BLaER1 treated with 17β-estradiol and CSF1 and Interleukin-3, amounts not matched to agents 10 nM and 100 nM (cell line): ENCODE measurements at regions not wholly inside any gene's neighbourhood (a gene's known extent, or its start where the extent isn't known, plus 50 kb on each side); places are given as distances from the start of the nearest gene placed in this dataset.

Source experiments
- H3K27ac ChIP-seq, 11 experiments: shearing (Covaris generic); formaldehyde crosslinking; 2 replicates each; pipeline ENCODE4 v1.8.1; 2022
- H3K27me3 ChIP-seq, 11 experiments: shearing (Covaris generic); formaldehyde crosslinking; 2 replicates each; pipeline ENCODE4 v1.8.1; 2022
- H3K36me3 ChIP-seq, 11 experiments: shearing (Covaris generic); formaldehyde crosslinking; 2 replicates each; pipeline ENCODE4 v1.8.1; 2022
- H3K4me1 ChIP-seq, 10 experiments: shearing (Covaris generic); formaldehyde crosslinking; 2 replicates each; pipeline ENCODE4 v1.8.1; 2022
- H3K4me2 ChIP-seq, 11 experiments: shearing (Covaris generic); formaldehyde crosslinking; 2 replicates each; pipeline ENCODE4 v1.8.1; 2022
- H3K4me3 ChIP-seq, 10 experiments: shearing (Covaris generic); formaldehyde crosslinking; 2 replicates each; pipeline ENCODE4 v1.8.1; 2022
- H3K9ac ChIP-seq, 11 experiments: shearing (Covaris generic); formaldehyde crosslinking; 2 replicates each; pipeline ENCODE4 v1.8.1; 2022
- H3K9me3 ChIP-seq, 11 experiments: shearing (Covaris generic); formaldehyde crosslinking; replicated peaks in 1 of 11; 2 replicates each; pipeline ENCODE4 v1.8.1; 2022
- H4K20me1 ChIP-seq, 11 experiments: shearing (Covaris generic); formaldehyde crosslinking; 2 replicates each; pipeline ENCODE4 v1.8.1; 2022
- Cebpa-rat ChIP-seq, 11 experiments: shearing (Covaris generic); IDR thresholded peaks; 2 replicates each; pipeline ENCODE4 v1.8.1; 2022

- TF ChIP-seq Cebpa-rat (IDR thresholded peaks at IDR 0.05) = no peak
- Histone ChIP-seq H3K4me3 (no peak overlapping the region), H3K9ac (no peak overlapping the region), H3K27ac (no peak overlapping the region), H3K36me3 (no peaks in the 10 kb centered on the region), H3K9me3 (no peaks in the 10 kb centered on the region), H3K4me2 (no peak overlapping the region), H3K4me1 (no peaks in the 10 kb centered on the region), H4K20me1 (no peaks in the 10 kb centered on the region), H3K27me3 (no peaks in the 10 kb centered on the region)
These were observed 69.2 kb downstream of the INHBA start for GRCh38 chr7:41633690-41634089.

DNA sequence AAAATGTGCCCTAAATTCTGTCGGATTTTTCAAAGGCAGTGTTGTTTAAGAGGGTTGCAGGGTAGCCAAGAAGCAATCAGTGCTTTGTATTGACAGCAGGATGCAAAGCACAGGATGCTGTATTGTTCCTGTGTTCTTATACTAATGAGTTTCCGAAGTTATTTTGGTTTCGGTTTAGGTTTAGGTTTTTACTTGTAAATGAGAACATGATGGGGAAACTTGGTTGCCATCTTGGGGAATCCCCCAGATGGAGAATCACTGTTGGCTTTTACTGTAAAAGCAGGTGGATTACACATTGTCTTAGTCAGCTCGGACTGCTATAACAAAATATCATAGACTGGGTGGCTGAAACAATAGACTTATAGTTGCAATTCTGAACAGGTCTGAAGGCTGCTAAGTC, 72.1 kb downstream of the INHBA start:
- no peaks in the 10 kb centered on the region for H3K9me3 ChIP-seq
- H3K9ac ChIP-seq = no peak overlapping the region
- H3K4me1 ChIP-seq = no peaks in the 10 kb centered on the region
- no peak overlapping the region for H3K4me3 ChIP-seq
- no peaks in the 10 kb centered on the region for H4K20me1 ChIP-seq
- no peak overlapping the region for H3K4me2 ChIP-seq
- no peak for TF ChIP-seq Cebpa-rat (IDR thresholded peaks at IDR 0.05)
- H3K27ac ChIP-seq = no peak overlapping the region
- H3K36me3 ChIP-seq = no peaks in the 10 kb centered on the region
- H3K27me3 ChIP-seq = no peaks in the 10 kb centered on the region

DNA sequence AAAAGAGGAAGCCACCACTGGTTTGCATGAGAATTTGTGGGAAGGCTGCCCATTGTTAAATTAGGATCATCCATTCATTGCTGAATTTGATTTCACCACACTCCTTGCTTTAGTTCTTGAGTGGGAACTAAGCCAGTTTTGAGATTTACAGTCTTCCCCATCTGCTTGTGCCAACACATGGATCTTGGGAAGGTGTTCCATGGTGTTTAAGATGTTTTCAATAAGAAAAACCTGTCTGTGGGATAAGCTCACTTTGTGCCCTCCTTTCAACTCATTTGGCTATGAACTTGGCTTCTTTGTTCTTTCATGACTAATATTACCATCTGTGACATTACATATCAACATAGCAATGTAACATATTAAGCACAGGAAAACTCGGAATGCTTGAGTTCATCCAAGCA, 73.2 kb downstream of the INHBA start:
- Histone ChIP-seq H3K4me1 (no peaks in the 10 kb centered on the region), H3K27ac (no peak overlapping the region)
- no peak for TF ChIP-seq Cebpa-rat (IDR thresholded peaks at IDR 0.05)

DNA sequence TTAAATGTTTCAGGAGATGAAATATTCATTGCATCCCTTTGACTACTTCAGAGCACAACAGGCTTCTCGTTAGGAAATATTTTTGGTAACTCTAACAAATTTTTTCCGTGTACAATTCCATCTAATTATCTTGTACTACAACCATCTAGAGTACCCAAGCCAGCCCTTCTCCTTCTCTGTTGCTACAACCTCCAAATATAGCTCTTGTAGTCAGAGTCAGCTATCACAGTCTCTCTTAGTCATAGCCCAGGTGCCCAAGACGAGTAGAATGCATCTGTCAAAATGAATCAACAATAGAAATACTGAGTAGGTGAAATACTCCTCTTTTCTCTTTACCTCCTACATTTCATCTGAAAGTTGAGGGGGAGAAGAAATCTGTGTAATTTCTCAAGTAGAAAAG, 74.0 kb downstream of the INHBA start:
- Histone ChIP-seq H3K9me3 (no peaks in the 10 kb centered on the region), H3K4me1 (no peaks in the 10 kb centered on the region), H4K20me1 (no peaks in the 10 kb centered on the region), H3K27ac (no peak overlapping the region), H3K4me2 (no peak overlapping the region), H3K27me3 (no peaks in the 10 kb centered on the region), H3K9ac (no peak overlapping the region), H3K36me3 (no peaks in the 10 kb centered on the region), H3K4me3 (no peak overlapping the region)
- no peak for TF ChIP-seq Cebpa-rat (IDR thresholded peaks at IDR 0.05)

More for the DNA sequence above, 73.2 kb downstream of the INHBA start:
- Histone ChIP-seq H3K4me3 (no peak overlapping the region), H3K9me3 (no peaks in the 10 kb centered on the region), H3K9ac (no peak overlapping the region), H3K27me3 (no peaks in the 10 kb centered on the region), H4K20me1 (no peaks in the 10 kb centered on the region), H3K4me2 (no peak overlapping the region), H3K36me3 (no peaks in the 10 kb centered on the region)

GRCh38 chr7:41627645-41628298, 75.1 kb downstream of the INHBA start:
- Histone ChIP-seq H3K4me3 (no peak overlapping the region), H3K4me1 (no peaks in the 10 kb centered on the region), H3K36me3 (no peaks in the 10 kb centered on the region), H3K27me3 (no peaks in the 10 kb centered on the region), H3K9ac (no peak overlapping the region), H3K4me2 (no peak overlapping the region), H3K9me3 (no peaks in the 10 kb centered on the region), H3K27ac (no peak overlapping the region), H4K20me1 (no peaks in the 10 kb centered on the region)
- TF ChIP-seq Cebpa-rat (IDR thresholded peaks at IDR 0.05) = no peak

GRCh38 chr7:41624818-41625217, 78.1 kb downstream of the INHBA start:
- Histone ChIP-seq H3K4me2 (no peak overlapping the region), H3K27me3 (no peaks in the 10 kb centered on the region), H3K27ac (no peak overlapping the region), H3K9me3 (no peaks in the 10 kb centered on the region), H3K9ac (no peak overlapping the region), H4K20me1 (no peaks in the 10 kb centered on the region), H3K4me1 (no peaks in the 10 kb centered on the region), H3K36me3 (no peaks in the 10 kb centered on the region), H3K4me3 (no peak overlapping the region)
- no peak for TF ChIP-seq Cebpa-rat (IDR thresholded peaks at IDR 0.05)

- no peak for TF ChIP-seq Cebpa-rat (IDR thresholded peaks at IDR 0.05)
- H3K4me1 ChIP-seq = no peaks in the 10 kb centered on the region
- H3K36me3 ChIP-seq = no peaks in the 10 kb centered on the region
- no peak overlapping the region for H3K9ac ChIP-seq
- no peak overlapping the region for H3K4me2 ChIP-seq
- no peaks in the 10 kb centered on the region for H4K20me1 ChIP-seq
- no peak overlapping the region for H3K27ac ChIP-seq
- H3K9me3 ChIP-seq = no peaks in the 10 kb centered on the region
- H3K27me3 ChIP-seq = no peaks in the 10 kb centered on the region
- H3K4me3 ChIP-seq = no peak overlapping the region
These were observed 80.7 kb downstream of the INHBA start for GRCh38 chr7:41621953-41622831.

DNA sequence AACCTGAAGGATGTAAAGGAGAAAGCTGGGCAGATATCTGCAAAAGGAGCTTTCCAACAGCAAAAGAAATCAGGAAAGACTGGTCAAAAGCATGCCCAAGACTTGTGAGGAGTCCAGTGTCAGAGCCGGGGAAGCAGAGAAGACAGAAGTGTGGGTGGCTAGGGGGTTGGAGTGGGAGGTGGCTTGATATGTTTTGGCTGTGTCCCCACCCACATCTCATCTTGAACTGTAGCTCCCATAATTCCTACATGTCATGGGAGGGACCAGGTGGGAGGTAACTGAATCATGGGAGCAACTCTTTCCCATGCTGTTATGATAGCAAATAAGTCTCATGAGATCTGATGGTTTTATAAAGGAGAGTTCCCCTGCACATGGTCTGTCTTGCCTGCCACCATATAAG, 84.9 kb downstream of the INHBA start:
- H3K4me3 ChIP-seq = no peak overlapping the region
- H3K9ac ChIP-seq = no peak overlapping the region
- no peak for TF ChIP-seq Cebpa-rat (IDR thresholded peaks at IDR 0.05)
- no peaks in the 10 kb centered on the region for H3K4me1 ChIP-seq
- no peaks in the 10 kb centered on the region for H3K9me3 ChIP-seq
- no peaks in the 10 kb centered on the region for H4K20me1 ChIP-seq
- H3K27ac ChIP-seq = no peak overlapping the region
- no peak overlapping the region for H3K4me2 ChIP-seq
- no peaks in the 10 kb centered on the region for H3K36me3 ChIP-seq
- no peaks in the 10 kb centered on the region for H3K27me3 ChIP-seq

- no peaks in the 10 kb centered on the region for H4K20me1 ChIP-seq
- H3K4me1 ChIP-seq = no peaks in the 10 kb centered on the region
- H3K9me3 ChIP-seq = no peaks in the 10 kb centered on the region
- H3K9ac ChIP-seq = no peak overlapping the region
- H3K27ac ChIP-seq = no peak overlapping the region
- H3K27me3 ChIP-seq = no peaks in the 10 kb centered on the region
- H3K4me2 ChIP-seq = no peak overlapping the region
- TF ChIP-seq Cebpa-rat (IDR thresholded peaks at IDR 0.05) = no peak
- H3K36me3 ChIP-seq = no peaks in the 10 kb centered on the region
- H3K4me3 ChIP-seq = no peak overlapping the region
These were observed 90.1 kb downstream of the INHBA start for GRCh38 chr7:41612798-41613197.

GRCh38 chr7:41612386-41612785, 90.5 kb downstream of the INHBA start:
- H3K4me1 ChIP-seq = no peaks in the 10 kb centered on the region
- H3K4me2 ChIP-seq = no peak overlapping the region
- TF ChIP-seq Cebpa-rat (IDR thresholded peaks at IDR 0.05) = no peak
- no peaks in the 10 kb centered on the region for H4K20me1 ChIP-seq
- H3K9me3 ChIP-seq = no peaks in the 10 kb centered on the region
- H3K36me3 ChIP-seq = no peaks in the 10 kb centered on the region
- no peaks in the 10 kb centered on the region for H3K27me3 ChIP-seq
- H3K9ac ChIP-seq = no peak overlapping the region
- H3K4me3 ChIP-seq = no peak overlapping the region
- no peak overlapping the region for H3K27ac ChIP-seq
